ENCODE measurements at regions not wholly inside any gene's neighbourhood (a gene's known extent, or its start where the extent isn't known, plus 50 kb on each side); places are given as distances from the start of the nearest gene placed in this dataset.

- TF ChIP-seq CTCF (IDR thresholded peaks at IDR 0.05) (no peak), POLR2A (IDR thresholded peaks at IDR 0.05) (no peak), POLR2AphosphoS5 (IDR thresholded peaks at IDR 0.05) (no peak)
These were observed 543.1 kb downstream of the GBA3 start for GRCh38 chr4:23235628-23236390.

Data from transverse colon (tissue), 4 donors.